Osteocyte (in vitro differentiated cells): ENCODE measurements at regions not wholly inside any gene's neighbourhood (a gene's known extent, or its start where the extent isn't known, plus 50 kb on each side); places are given as distances from the start of the nearest gene placed in this dataset.
"Not testable (repeated sequence)": the region's sequence is repeated elsewhere in the genome, so short reads cannot be mapped to it uniquely, and the experiment has no call there.

Experiments used
- DNase-seq: peaks from one replicate; pipeline ENCODE4 v3.0.0; 2021; ENCODE audit warnings: mixed read lengths; ENCODE audit not compliant: unreplicated experiment; ENCODE audit errors: extremely low spot score
- H3K27ac Mint-ChIP-seq: one replicate; pipeline ENCODE4 v1.8.0; 2021; ENCODE audit warnings: mild to moderate bottlenecking, mixed read lengths; ENCODE audit not compliant: unreplicated experiment
- H3K27me3 Mint-ChIP-seq: one replicate; pipeline ENCODE4 v1.8.0; 2021; ENCODE audit warnings: mixed read lengths; ENCODE audit not compliant: unreplicated experiment
- H3K36me3 Mint-ChIP-seq: one replicate; pipeline ENCODE4 v1.8.0; 2021; ENCODE audit warnings: mixed read lengths; ENCODE audit not compliant: unreplicated experiment
- H3K4me1 Mint-ChIP-seq: one replicate; pipeline ENCODE4 v1.8.0; 2021; ENCODE audit warnings: mixed read lengths; ENCODE audit not compliant: unreplicated experiment
- H3K4me3 Mint-ChIP-seq: one replicate; pipeline ENCODE4 v1.8.0; 2021; ENCODE audit warnings: mild to moderate bottlenecking, moderate library complexity, mixed read lengths; ENCODE audit not compliant: unreplicated experiment
- H3K9me3 Mint-ChIP-seq: one replicate; pipeline ENCODE4 v1.8.0; 2021; ENCODE audit warnings: mixed read lengths; ENCODE audit not compliant: unreplicated experiment
- TF ChIP-seq, protein P1 (sequence below): fragments of 200-600 bp; sonication (generic); IDR thresholded peaks from 2 replicates; pipeline ENCODE4 v1.5.0; 2021; ENCODE audit warnings: antibody characterized with exemption, mild to moderate bottlenecking, moderate library complexity

DNA sequence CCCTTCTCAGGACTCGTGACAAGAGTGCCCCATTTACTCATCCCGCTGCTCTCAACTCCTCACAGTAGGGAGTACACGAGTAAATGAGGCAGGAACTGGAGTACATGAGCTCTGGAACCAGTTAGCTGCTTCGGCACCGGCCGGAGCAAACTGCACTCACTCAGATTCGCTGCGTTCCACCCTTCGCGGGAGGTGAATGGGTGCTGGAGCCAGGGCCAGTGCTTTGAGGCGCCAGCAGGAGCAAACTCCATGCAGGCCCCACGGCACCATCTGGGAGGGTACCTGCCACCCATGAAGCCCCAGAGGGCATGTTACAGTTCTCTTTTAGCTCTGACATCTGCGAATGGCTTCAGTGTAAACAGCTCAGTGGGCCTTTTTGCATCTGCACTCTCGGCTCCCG is 315.5 kb upstream of the GK2 start:
- no peaks in the 10 kb centered on the region for H3K4me1 Mint-ChIP-seq
- H3K27ac Mint-ChIP-seq = no peak overlapping the region
- H3K36me3 Mint-ChIP-seq = no peaks in the 10 kb centered on the region
- TF ChIP-seq, protein P1, sequence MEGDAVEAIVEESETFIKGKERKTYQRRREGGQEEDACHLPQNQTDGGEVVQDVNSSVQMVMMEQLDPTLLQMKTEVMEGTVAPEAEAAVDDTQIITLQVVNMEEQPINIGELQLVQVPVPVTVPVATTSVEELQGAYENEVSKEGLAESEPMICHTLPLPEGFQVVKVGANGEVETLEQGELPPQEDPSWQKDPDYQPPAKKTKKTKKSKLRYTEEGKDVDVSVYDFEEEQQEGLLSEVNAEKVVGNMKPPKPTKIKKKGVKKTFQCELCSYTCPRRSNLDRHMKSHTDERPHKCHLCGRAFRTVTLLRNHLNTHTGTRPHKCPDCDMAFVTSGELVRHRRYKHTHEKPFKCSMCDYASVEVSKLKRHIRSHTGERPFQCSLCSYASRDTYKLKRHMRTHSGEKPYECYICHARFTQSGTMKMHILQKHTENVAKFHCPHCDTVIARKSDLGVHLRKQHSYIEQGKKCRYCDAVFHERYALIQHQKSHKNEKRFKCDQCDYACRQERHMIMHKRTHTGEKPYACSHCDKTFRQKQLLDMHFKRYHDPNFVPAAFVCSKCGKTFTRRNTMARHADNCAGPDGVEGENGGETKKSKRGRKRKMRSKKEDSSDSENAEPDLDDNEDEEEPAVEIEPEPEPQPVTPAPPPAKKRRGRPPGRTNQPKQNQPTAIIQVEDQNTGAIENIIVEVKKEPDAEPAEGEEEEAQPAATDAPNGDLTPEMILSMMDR = no peak
- H3K9me3 Mint-ChIP-seq = no peaks in the 10 kb centered on the region
- no peak for DNase-seq
- H3K4me3 Mint-ChIP-seq = no peak overlapping the region
- H3K27me3 Mint-ChIP-seq = peaks cover 18% of the 10 kb centered on the region

DNA sequence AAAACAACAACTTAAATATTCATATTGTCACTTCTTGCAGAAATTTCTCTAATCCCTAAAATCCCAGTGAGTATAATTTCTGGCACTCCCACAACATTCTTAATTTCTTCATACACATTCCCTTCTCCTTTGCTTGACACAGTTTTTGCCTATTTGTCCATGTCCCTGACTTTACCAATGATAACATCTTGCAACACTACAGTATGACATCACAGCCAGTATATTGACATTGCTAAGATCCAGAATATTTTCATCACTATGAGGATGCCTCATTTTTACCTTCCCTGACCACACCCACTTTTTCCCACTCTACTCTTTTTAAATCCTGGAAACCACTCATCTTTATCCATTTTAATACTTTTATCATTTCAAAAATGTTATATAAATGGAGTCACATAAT is 292.3 kb upstream of the GK2 start:
- Mint-ChIP-seq H3K27me3 (peaks cover 2% of the 10 kb centered on the region), H3K9me3 (peaks cover 6% of the 10 kb centered on the region), H3K4me1 (no peaks in the 10 kb centered on the region), H3K36me3 (no peaks in the 10 kb centered on the region), H3K27ac (no peak overlapping the region), H3K4me3 (no peak overlapping the region)
- DNase-seq = no peak
- TF ChIP-seq, protein P1 = no peak

DNA sequence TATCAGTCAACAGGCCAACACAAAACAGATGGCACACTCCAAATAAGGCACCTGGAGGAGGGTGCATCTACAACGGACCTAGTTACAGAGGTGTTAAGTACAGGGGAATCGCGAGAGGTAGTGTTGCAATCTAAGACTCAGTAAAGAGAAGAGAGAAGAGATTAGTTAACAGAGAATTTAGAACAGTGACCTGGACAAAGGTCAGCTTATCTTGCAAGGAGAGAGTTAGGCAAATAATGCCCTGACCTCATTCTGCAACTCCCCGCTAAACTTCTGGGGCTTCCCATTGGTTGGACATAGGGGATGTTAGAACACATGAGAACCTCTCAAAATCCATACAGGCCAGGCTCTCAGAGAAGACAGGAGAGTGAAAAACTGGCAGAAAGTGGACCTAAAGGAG is 289.4 kb upstream of the GK2 start:
- peaks cover 3% of the 10 kb centered on the region for H3K9me3 Mint-ChIP-seq
- no peak for DNase-seq
- TF ChIP-seq, protein P1 = no peak
- no peak overlapping the region for H3K4me3 Mint-ChIP-seq
- H3K4me1 Mint-ChIP-seq = no peaks in the 10 kb centered on the region
- no peak overlapping the region for H3K27ac Mint-ChIP-seq
- no peaks in the 10 kb centered on the region for H3K36me3 Mint-ChIP-seq
- peaks cover 6% of the 10 kb centered on the region for H3K27me3 Mint-ChIP-seq

DNA sequence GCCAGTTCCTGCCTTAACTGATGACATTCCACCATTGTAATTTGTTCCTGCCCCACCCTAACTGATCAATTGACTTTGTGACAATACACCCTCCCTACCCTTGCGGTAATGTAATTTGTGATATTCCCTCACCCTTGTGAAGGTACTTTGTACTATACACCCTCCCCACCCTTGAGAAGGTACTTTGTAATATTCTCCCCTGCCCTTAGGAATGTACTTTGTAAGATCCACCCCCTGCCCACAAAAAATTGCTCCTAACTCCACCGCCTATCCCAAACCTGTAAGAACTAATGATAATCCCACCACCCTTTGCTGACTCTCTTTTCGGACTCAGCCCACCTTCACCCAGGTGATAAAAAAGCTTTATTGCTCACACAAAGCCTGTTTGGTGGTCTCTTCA is 288.5 kb upstream of the GK2 start:
- not testable (repeated sequence) for H3K4me3 Mint-ChIP-seq, H3K4me1 Mint-ChIP-seq, DNase-seq

DNA sequence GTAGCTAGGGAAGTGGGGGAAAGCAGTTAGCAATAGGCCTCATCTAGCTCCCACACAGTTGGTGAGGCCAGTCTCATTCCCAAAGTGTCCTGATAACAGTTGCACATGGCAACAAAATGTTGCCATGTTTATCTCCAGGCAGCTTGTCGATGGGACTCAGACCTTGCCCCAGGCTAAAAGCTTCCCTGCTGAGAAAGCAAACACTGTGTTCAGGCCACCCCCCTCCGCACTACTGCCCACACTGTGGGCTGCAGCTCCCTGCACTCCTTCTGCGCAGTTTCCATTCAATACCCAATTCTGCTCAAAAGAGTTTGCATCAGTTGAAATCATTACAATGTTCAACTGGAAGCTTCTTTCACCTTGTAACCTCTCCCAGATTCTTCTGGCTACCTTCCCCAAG is 287.8 kb upstream of the GK2 start:
- TF ChIP-seq, protein P1 = no peak
- Mint-ChIP-seq H3K9me3 (peaks cover 3% of the 10 kb centered on the region), H3K4me1 (no peaks in the 10 kb centered on the region), H3K4me3 (no peak overlapping the region), H3K36me3 (no peaks in the 10 kb centered on the region), H3K27ac (no peak overlapping the region), H3K27me3 (peaks cover 6% of the 10 kb centered on the region)
- DNase-seq = no peak

More for the DNA sequence above, 288.5 kb upstream of the GK2 start:
- not testable (repeated sequence) for H3K27ac Mint-ChIP-seq, H3K36me3 Mint-ChIP-seq, H3K27me3 Mint-ChIP-seq, H3K9me3 Mint-ChIP-seq

DNA sequence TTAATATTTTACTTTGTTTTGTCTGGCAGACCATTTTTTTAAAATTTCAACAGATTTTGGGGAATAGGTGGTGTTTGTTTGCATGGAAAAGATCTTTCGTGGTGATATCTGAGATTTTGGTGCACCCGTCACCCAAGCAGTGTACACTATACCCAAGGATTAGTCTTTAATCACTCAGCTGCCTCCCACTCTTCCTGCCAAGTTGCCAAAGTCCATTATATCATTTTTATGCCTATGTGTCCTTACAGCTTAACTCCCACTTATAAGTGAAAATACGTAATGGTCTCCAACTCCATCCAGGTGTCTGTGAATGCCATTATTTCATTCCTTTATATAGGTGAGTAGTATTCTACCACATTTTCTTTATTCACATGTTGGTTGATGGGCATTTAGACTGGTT is 281.7 kb upstream of the GK2 start:
- Mint-ChIP-seq H3K9me3 (peaks cover 3% of the 10 kb centered on the region), H3K36me3 (no peaks in the 10 kb centered on the region)

More for the DNA sequence above, 281.7 kb upstream of the GK2 start:
- TF ChIP-seq, protein P1 = no peak
- Mint-ChIP-seq H3K27ac (no peak overlapping the region), H3K4me3 (no peak overlapping the region), H3K4me1 (no peaks in the 10 kb centered on the region), H3K27me3 (peaks cover 8% of the 10 kb centered on the region)
- DNase-seq = no peak
